ENCODE measurements at regions not wholly inside any gene's neighbourhood (a gene's known extent, or its start where the extent isn't known, plus 50 kb on each side); places are given as distances from the start of the nearest gene placed in this dataset.

- no peak overlapping the region for H3K27ac ChIP-seq
- no peak for TF ChIP-seq CTCF (conservative IDR thresholded peaks at IDR 0.05)
Measured at GRCh38 chr2:81163583-81163982, 859.0 kb upstream of the LRRTM1 start.

- no peak overlapping the region for H3K27ac ChIP-seq
- no peak for TF ChIP-seq CTCF (conservative IDR thresholded peaks at IDR 0.05)
Measured at GRCh38 chr2:81158505-81158904, 854.0 kb upstream of the LRRTM1 start.

DNA sequence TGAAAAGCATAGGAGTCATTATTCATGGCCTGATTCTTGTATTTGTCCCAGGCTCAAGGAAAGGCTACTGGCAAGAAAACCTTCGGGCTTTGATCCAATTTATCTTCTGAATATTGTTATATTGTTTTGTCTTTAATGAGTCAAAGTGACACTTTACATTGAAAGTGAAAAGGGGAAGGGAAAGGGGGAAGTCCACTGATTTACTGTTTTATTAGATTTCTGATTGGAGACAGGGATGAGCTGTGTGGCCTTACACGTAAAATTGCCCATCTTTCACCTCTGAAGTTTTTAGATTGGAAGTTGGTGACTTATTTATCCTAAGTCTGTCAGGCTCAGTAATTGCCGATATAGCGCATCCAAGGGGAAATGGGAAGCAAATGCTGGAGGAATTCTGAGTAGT is 843.8 kb upstream of the LRRTM1 start:
- H3K27ac ChIP-seq, result no peak overlapping the region
- no peak for TF ChIP-seq CTCF (conservative IDR thresholded peaks at IDR 0.05)

GRCh38 chr2:81136296-81136695 is 831.7 kb upstream of the LRRTM1 start:
- TF ChIP-seq CTCF (conservative IDR thresholded peaks at IDR 0.05), result no peak
- H3K27ac ChIP-seq, result no peak overlapping the region

- no peak for TF ChIP-seq CTCF (conservative IDR thresholded peaks at IDR 0.05)
- no peak overlapping the region for H3K27ac ChIP-seq
Measured at GRCh38 chr2:81097361-81097760, 792.8 kb upstream of the LRRTM1 start.

DNA sequence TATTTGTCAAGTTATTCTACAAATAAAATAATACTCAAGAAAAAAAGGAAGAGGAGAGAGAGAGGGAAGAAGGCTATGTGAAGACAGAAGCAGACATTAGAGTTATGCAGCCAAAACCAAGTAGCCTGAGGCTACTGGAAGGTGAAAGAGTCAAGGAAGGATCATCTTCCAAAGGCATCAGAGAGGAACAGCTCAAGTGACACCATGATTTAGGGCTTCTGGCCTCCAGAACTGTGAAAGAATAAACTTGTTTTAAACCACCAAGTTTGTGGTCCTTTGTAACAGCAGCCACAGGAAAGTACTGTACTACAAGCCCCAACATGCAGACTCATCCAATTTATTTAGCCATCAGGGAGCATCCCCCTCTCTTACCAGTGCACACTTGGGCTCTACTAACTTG is 788.5 kb upstream of the LRRTM1 start:
- TF ChIP-seq CTCF (conservative IDR thresholded peaks at IDR 0.05), result no peak
- no peak overlapping the region for H3K27ac ChIP-seq

GRCh38 chr2:81087646-81088045 is 783.1 kb upstream of the LRRTM1 start:
- H3K27ac ChIP-seq, result no peak overlapping the region
- no peak for TF ChIP-seq CTCF (conservative IDR thresholded peaks at IDR 0.05)

GRCh38 chr2:81084101-81084500 is 779.5 kb upstream of the LRRTM1 start:
- no peak for TF ChIP-seq CTCF (conservative IDR thresholded peaks at IDR 0.05)
- no peak overlapping the region for H3K27ac ChIP-seq

Data from VCaP (cell line).